NT2/D1 (cell line): ENCODE measurements at regions not wholly inside any gene's neighbourhood (a gene's known extent, or its start where the extent isn't known, plus 50 kb on each side); places are given as distances from the start of the nearest gene placed in this dataset.

Experiments used
- SUZ12 ChIP-seq: IDR thresholded peaks from 2 replicates; pipeline ENCODE4 v1.6.1; 2011; ENCODE audit not compliant: insufficient read length, insufficient read depth; ENCODE audit errors: extremely low read depth
- ZNF274 ChIP-seq: IDR thresholded peaks from 2 replicates; pipeline ENCODE4 v1.6.1; 2011; ENCODE audit warnings: mild to moderate bottlenecking, low read depth, low read length

GRCh38 chr2:57888463-57888862 is 158.1 kb upstream of the VRK2 start:
- TF ChIP-seq SUZ12 (no peak), ZNF274 (no peak)
